GM18507 (cell line): ENCODE measurements at regions not wholly inside any gene's neighbourhood (a gene's known extent, or its start where the extent isn't known, plus 50 kb on each side); places are given as distances from the start of the nearest gene placed in this dataset.
"Not testable (repeated sequence)": the region's sequence is repeated elsewhere in the genome, so short reads cannot be mapped to it uniquely, and the experiment has no call there.

Experiments used
- DNase-seq: peaks from one replicate; pipeline ENCODE4 v3.0.0; 2011; ENCODE audit warnings: low read depth; ENCODE audit not compliant: insufficient read length; ENCODE audit errors: extremely low spot score
- FAIRE-seq: peaks from 2 replicates; lab custom pipeline; 2011; peaks lifted over from hg19 to GRCh38; lab: Jason Lieb, UNC

GRCh38 chr10:113475381-113475807 lies 77.5 kb upstream of the HABP2 start:
- FAIRE-seq (no peak), DNase-seq (no peak)

GRCh38 chr10:113476191-113476590 lies 76.7 kb upstream of the HABP2 start:
- DNase-seq (no peak), FAIRE-seq (no peak)

- FAIRE-seq (no peak), DNase-seq (no peak)
Measured at GRCh38 chr10:113476673-113477072, 76.2 kb upstream of the HABP2 start.

- FAIRE-seq = no peak
- no peak for DNase-seq
Measured at GRCh38 chr10:113477451-113477850, 75.4 kb upstream of the HABP2 start.

GRCh38 chr10:113479346-113480080 lies 73.3 kb upstream of the HABP2 start:
- FAIRE-seq (no peak), DNase-seq (no peak)

- DNase-seq (no peak), FAIRE-seq (no peak)
Measured at GRCh38 chr10:113480081-113480360, 72.8 kb upstream of the HABP2 start.

- no peak for FAIRE-seq
- DNase-seq = no peak
Measured at GRCh38 chr10:113480851-113481502, 71.9 kb upstream of the HABP2 start.

- no peak for FAIRE-seq
- DNase-seq = no peak
Measured at GRCh38 chr10:113484487-113484886, 68.4 kb upstream of the HABP2 start.

- DNase-seq = no peak
- no peak for FAIRE-seq
Measured at GRCh38 chr10:113485736-113486135, 67.1 kb upstream of the HABP2 start.

- FAIRE-seq (no peak), DNase-seq (no peak)
Measured at GRCh38 chr10:113486531-113486930, 66.3 kb upstream of the HABP2 start.

GRCh38 chr10:113487154-113487553 lies 65.7 kb upstream of the HABP2 start:
- no peak for FAIRE-seq
- no peak for DNase-seq

GRCh38 chr10:113488186-113488585 lies 64.7 kb upstream of the HABP2 start:
- no peak for FAIRE-seq

GRCh38 chr10:113489522-113489921 lies 63.3 kb upstream of the HABP2 start:
- FAIRE-seq, DNase-seq: not testable (repeated sequence)

More at GRCh38 chr10:113488186-113488585, 64.7 kb upstream of the HABP2 start:
- DNase-seq = no peak

GRCh38 chr10:113491967-113492565 lies 60.8 kb upstream of the HABP2 start:
- DNase-seq (no peak), FAIRE-seq (no peak)

- FAIRE-seq = no peak
- no peak for DNase-seq
Measured at GRCh38 chr10:113493195-113493594, 59.7 kb upstream of the HABP2 start.

GRCh38 chr10:113493882-113494301 lies 59.0 kb upstream of the HABP2 start:
- FAIRE-seq (no peak), DNase-seq (no peak)

GRCh38 chr10:113494761-113495160 lies 58.1 kb upstream of the HABP2 start:
- no peak for FAIRE-seq

GRCh38 chr10:113495553-113495952 lies 57.3 kb upstream of the HABP2 start:
- DNase-seq = no peak
- no peak for FAIRE-seq

More at GRCh38 chr10:113494761-113495160, 58.1 kb upstream of the HABP2 start:
- DNase-seq = no peak

GRCh38 chr10:113496111-113497109 lies 56.4 kb upstream of the HABP2 start:
- no peak for FAIRE-seq
- no peak for DNase-seq

- FAIRE-seq = no peak
- no peak for DNase-seq
Measured at GRCh38 chr10:113497198-113497597, 55.7 kb upstream of the HABP2 start.
